Stimulated activated naive B cell treated with anti-CD40 and anti-IgM and Interleukin-4, amounts not matched to agents 10 μg/mL and 1 μg/mL and 100 μg/mL, for 72 hours (primary cell): ENCODE measurements at regions not wholly inside any gene's neighbourhood (a gene's known extent, or its start where the extent isn't known, plus 50 kb on each side); places are given as distances from the start of the nearest gene placed in this dataset.

Source experiments
- ATAC-seq, 2 donors: fragments of 150-1000 bp; cut with Tn5 transposase; replicated peaks; 2 replicates each; pipeline ENCODE4 v1.10.0; 2021; ENCODE audit warnings: moderate library complexity in 1 of 2
- DNase-seq: peaks from one replicate; pipeline ENCODE4 v3.0.0; 2021
- H3K27ac Mint-ChIP-seq: one replicate; pipeline ENCODE4 v1.8.0; 2022; ENCODE audit warnings: mild to moderate bottlenecking, mixed read lengths
- H3K27me3 Mint-ChIP-seq, 2 donors: one replicate each; pipeline ENCODE4 v1.8.0; 2022; ENCODE audit warnings: mixed read lengths in 2 of 2
- H3K36me3 Mint-ChIP-seq, 2 donors: one replicate each; pipeline ENCODE4 v1.8.0; 2022; ENCODE audit warnings: mixed read lengths in 2 of 2, mild to moderate bottlenecking in 1 of 2
- H3K4me1 Mint-ChIP-seq, 2 donors: one replicate each; pipeline ENCODE4 v1.8.0; 2022; ENCODE audit warnings: mixed read lengths in 2 of 2, mild to moderate bottlenecking in 1 of 2
- H3K4me3 Mint-ChIP-seq, 2 donors: one replicate each; pipeline ENCODE4 v1.8.0; 2022; ENCODE audit warnings: mild to moderate bottlenecking in 2 of 2, mixed read lengths in 2 of 2, moderate library complexity in 1 of 2
- H3K9me3 Mint-ChIP-seq, 2 donors: one replicate each; pipeline ENCODE4 v1.8.0; 2022; ENCODE audit warnings: mixed read lengths in 2 of 2, mild to moderate bottlenecking in 1 of 2

DNA sequence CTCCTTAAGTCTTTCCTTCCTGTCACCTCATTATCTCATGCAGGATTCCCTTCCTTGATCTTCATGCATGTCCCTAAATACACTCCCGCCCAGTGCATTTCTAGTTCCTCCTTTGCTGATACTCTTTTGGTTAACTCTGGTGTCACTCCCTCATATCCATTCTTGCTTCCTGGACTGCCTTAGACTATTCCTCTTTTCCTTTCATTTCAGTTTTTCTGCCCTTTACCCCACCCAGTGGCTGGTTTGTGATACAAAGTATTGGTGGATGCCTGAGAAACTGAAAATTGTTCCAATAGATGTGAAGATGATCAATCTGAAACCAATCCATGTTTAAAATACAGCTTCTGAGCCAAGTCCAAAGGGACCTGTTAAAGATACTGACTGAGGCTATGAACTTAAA is 553.8 kb upstream of the CAMK1G start:
- Mint-ChIP-seq H3K36me3 (no peaks in the 10 kb centered on the region), H3K4me1 (no peaks in the 10 kb centered on the region), H3K9me3 (peaks cover 0 to 5% of the 10 kb centered on the region in 2 donors), H3K27me3 (no peaks in the 10 kb centered on the region), H3K4me3 (no peak overlapping the region), H3K27ac (no peak overlapping the region)
- ATAC-seq = no peak
- DNase-seq = no peak

DNA sequence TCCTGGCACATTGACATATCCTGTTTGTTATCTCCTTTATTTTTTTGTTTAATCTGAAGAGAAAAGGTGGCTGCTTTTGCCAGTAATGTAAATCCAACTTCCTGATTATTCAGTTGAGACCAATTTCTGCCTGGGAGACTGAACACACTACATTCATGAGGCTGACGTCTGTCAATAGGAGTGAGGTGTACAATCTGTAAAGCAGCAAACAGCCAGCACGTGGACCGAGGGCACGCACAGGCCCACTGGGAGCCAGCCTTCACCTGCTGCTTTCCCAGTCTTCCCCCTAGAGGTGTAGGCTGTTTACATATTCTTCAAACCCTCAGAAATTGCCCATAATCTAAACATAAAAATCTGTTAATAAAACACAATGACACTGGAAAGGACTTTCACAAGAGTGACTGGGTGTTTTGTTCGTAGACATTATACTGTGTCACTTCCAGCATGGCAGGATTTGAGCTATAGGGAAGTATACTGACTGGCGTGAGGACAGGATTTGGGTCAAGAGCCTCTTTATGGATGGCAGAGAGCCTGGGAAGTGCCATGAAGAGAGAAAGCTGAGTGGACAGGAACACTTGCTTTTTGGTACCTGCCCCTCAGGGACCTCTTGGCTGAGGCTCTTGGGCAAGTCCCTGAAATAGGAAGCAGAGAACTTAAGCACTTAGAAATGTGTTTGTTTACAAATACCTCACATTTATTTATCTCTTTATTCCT is 552.9 kb upstream of the CAMK1G start:
- Mint-ChIP-seq H3K9me3 (peaks cover 0 to 5% of the 10 kb centered on the region in 2 donors), H3K4me3 (no peak overlapping the region), H3K4me1 (no peaks in the 10 kb centered on the region), H3K36me3 (no peaks in the 10 kb centered on the region), H3K27me3 (no peaks in the 10 kb centered on the region), H3K27ac (no peak overlapping the region)
- no peak for ATAC-seq
- no peak for DNase-seq

DNA sequence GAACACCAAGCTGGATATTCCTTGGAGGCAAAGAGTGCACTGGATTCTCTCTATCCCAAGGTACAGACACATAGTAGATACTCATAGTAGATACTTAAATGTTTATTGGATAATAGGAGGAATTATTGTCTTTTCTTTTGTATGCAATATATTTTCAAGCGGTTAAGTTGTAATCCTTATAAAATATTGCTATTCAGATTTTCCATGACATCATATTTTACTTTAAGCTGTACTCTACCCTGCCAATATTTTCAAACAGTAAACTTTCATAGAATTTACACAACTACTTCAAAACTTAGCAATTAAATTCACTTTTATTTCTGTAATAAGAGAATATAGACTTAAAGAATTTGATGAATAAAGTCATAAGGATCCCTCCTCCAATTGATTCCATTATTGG is 546.5 kb upstream of the CAMK1G start:
- ATAC-seq (no peak), DNase-seq (no peak)
- no peaks in the 10 kb centered on the region for H3K27me3 Mint-ChIP-seq
- peaks cover 0 to 7% of the 10 kb centered on the region in 2 donors for H3K9me3 Mint-ChIP-seq
- H3K4me3 Mint-ChIP-seq = no peak overlapping the region
- H3K4me1 Mint-ChIP-seq = peaks cover 0 to 2% of the 10 kb centered on the region in 2 donors
- H3K36me3 Mint-ChIP-seq = no peaks in the 10 kb centered on the region
- no peak overlapping the region for H3K27ac Mint-ChIP-seq

DNA sequence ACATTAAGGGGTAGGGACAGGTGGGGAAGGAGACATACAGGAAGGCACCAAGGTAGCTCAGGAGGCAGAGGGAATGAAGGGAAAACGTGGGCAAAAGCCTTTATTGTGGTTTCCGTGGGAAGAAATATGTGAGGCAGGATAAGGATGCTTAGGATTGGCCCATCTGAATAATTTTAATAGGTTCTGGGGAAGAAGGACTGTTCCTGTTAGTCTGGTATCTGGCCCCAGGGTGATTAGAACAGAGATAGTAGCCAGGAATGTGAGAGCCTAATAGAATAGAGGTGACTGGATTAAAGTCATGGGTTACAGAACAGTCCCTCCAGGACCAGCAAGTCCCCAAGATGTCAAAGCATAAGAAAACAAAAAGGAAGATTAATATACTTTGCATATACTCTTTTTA is 545.2 kb upstream of the CAMK1G start:
- Mint-ChIP-seq H3K4me3 (no peak overlapping the region), H3K27me3 (no peaks in the 10 kb centered on the region), H3K36me3 (no peaks in the 10 kb centered on the region), H3K9me3 (peaks cover 0 to 5% of the 10 kb centered on the region in 2 donors), H3K4me1 (peaks cover 0 to 2% of the 10 kb centered on the region in 2 donors), H3K27ac (no peak overlapping the region)
- ATAC-seq = no peak
- no peak for DNase-seq

DNA sequence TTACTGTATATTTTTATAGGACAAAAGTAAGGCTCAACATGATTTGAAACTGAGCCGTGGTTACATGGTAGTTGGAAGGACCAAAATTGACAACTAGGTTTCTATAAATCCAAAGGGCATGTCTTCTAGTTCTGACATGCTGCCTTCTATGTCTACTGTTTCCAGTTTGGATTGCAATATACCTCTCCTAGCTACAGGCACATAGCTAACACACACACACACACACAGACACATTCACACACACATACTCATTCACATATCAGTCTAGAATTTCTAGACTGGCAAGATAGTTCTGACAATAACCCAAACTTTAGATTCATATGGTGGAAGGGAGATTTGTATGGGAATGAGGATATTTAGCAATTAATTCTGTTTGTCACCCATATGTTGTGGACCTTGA is 544.8 kb upstream of the CAMK1G start:
- Mint-ChIP-seq H3K27ac (no peak overlapping the region), H3K4me3 (no peak overlapping the region), H3K36me3 (no peaks in the 10 kb centered on the region), H3K27me3 (peaks cover 0 to 1% of the 10 kb centered on the region in 2 donors), H3K9me3 (peaks cover 0 to 3% of the 10 kb centered on the region in 2 donors), H3K4me1 (peaks cover 0 to 2% of the 10 kb centered on the region in 2 donors)
- DNase-seq = no peak
- ATAC-seq = no peak

DNA sequence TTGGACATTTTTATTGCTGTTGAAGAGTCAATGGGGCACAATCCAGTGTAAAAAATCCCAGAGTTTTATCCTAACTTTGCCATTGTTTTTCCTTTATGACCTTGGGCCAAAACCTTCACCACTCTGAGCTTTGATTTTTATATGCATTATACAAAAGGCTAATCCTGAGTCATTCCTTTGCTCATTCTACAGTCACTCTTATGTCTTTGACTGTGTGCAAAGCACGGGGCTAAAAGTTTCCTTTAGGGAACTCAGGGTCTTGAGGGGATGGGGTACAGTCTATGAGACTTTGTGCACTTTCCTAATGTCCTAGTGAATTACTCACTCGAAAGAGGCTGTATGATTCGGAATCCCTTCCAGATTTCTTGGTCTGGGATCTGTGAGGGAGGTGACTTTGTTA is 543.2 kb upstream of the CAMK1G start:
- Mint-ChIP-seq H3K27me3 (peaks cover 0 to 4% of the 10 kb centered on the region in 2 donors), H3K36me3 (no peaks in the 10 kb centered on the region), H3K4me3 (no peak overlapping the region), H3K9me3 (peaks cover 0 to 3% of the 10 kb centered on the region in 2 donors), H3K27ac (no peak overlapping the region), H3K4me1 (peaks cover 0 to 2% of the 10 kb centered on the region in 2 donors)
- DNase-seq (no peak), ATAC-seq (no peak)

DNA sequence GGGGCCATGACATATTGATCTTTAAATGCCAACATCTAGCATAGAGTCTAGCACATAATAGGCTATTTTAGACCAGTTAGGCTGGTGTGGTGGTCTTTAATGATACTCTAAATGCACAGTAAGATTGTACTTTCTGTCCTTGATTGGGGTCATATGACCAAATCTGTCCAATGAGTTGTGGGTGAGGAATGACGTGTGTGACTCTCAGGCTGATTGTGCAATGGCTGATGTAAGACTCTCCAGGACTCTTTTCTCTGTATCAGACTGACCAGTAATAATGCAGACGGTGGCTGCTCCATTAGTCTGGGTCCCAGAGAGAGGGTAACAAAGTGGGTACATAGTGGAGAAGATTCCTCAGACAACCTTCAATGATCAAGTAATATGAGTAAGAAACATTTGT is 541.6 kb upstream of the CAMK1G start:
- peaks cover 0 to 2% of the 10 kb centered on the region in 2 donors for H3K4me1 Mint-ChIP-seq
- peaks cover 0 to 4% of the 10 kb centered on the region in 2 donors for H3K27me3 Mint-ChIP-seq
- no peak for DNase-seq
- H3K4me3 Mint-ChIP-seq = no peak overlapping the region
- no peaks in the 10 kb centered on the region for H3K36me3 Mint-ChIP-seq
- peaks cover 0 to 3% of the 10 kb centered on the region in 2 donors for H3K9me3 Mint-ChIP-seq
- H3K27ac Mint-ChIP-seq = no peak overlapping the region
- ATAC-seq = no peak

DNA sequence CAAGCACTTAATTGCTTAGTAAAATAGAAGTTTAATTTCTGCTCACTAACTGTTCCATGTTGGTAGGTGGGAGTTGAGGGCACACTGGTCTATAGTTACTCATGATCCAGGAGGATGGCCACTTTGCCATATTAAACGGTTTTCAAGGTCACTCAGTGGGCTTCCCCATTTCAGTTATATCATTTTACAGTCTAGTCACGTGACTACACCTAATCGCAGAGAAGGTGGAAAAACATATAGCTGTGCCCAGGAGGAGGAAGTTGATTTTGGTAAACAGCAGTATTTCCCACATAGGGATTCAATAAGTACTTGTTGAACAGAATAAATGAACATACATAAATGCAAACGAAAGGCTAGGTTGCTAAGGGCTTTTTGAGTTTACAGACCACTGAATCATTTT is 541.1 kb upstream of the CAMK1G start:
- Mint-ChIP-seq H3K9me3 (peaks cover 0 to 3% of the 10 kb centered on the region in 2 donors), H3K4me1 (peaks cover 0 to 2% of the 10 kb centered on the region in 2 donors), H3K36me3 (no peaks in the 10 kb centered on the region), H3K27ac (no peak overlapping the region), H3K27me3 (peaks cover 0 to 4% of the 10 kb centered on the region in 2 donors), H3K4me3 (no peak overlapping the region)
- DNase-seq = no peak
- no peak for ATAC-seq

DNA sequence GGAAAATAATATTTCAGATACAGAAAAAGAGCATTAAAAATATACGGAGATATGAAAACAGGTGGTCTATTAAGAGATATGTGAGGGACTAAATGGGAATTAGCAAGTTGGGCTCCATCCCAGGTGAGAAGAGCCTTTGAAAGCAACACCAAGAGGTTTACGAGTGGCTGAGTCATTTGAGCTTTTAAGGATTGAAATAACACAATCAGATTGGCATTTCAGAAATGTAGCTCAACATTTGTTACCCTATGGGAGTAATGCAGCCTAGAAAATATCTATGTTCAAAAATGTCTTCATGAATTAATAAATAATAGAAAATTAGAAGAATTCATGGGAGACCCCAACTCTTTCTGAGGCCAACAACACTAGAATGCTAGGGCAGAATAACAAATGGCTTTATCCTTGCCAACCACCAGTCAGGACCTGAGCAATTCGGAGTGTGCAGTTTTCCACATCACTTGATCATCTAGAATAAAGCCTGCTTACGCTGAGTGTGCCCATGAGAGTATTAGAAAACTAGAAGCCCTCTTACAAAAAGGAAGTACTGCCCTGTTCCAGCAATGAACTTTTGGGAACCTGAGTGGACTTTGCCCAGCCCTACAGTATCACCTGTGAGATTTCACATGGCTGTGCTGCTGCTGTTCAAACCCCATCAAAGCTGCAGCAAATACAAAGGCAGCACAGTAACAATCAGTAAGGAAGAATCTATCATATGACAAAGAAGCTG is 538.0 kb upstream of the CAMK1G start:
- H3K9me3 Mint-ChIP-seq = peaks cover 0 to 2% of the 10 kb centered on the region in 2 donors
- H3K4me1 Mint-ChIP-seq = no peaks in the 10 kb centered on the region
- DNase-seq (no peak), ATAC-seq (no peak)
- peaks cover 6 to 8% of the 10 kb centered on the region in 2 donors for H3K27me3 Mint-ChIP-seq
- no peak overlapping the region for H3K4me3 Mint-ChIP-seq
- no peaks in the 10 kb centered on the region for H3K36me3 Mint-ChIP-seq
- no peak overlapping the region for H3K27ac Mint-ChIP-seq

DNA sequence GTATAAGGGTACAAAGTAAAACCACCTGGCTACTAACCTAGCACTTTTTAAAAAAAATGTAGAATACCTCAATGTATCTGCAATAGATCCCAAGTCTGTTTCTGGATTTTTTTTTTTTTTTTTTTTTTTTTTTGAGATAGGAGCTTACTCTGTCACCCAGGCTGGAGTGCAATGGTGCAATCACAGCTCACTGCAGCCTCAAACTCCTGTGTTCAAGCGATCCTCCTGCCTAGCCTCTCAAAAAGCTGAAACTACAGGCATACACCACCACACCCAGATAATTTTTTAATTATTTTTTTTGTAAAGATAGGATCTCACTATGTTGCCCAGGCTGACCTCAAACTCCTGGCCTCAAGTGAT is 537.5 kb upstream of the CAMK1G start:
- H3K36me3 Mint-ChIP-seq = no peaks in the 10 kb centered on the region
- H3K27ac Mint-ChIP-seq = no peak overlapping the region
- no peak for DNase-seq

DNA sequence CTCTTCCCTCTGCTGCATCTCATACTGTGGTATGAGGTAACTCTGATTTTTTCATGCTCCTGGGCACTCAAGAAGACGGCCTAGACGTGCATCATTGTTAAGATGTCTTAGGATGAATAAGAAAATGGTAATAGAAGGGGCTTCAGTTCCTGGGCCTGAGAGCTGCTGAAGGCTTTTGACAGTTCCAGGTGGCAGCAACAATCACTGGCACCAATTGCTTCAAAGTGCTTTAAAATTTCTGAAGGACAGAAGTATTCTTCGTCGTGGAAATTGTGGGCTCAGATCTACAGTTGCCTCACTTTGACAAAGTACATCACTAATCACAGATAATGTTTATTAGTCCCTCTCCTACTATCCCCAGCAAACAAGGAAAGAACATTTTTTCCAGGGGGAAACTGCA is 536.6 kb upstream of the CAMK1G start:
- ATAC-seq = no peak
- Mint-ChIP-seq H3K27me3 (peaks cover 6 to 8% of the 10 kb centered on the region in 2 donors), H3K27ac (no peak overlapping the region), H3K4me1 (no peaks in the 10 kb centered on the region), H3K4me3 (no peak overlapping the region), H3K36me3 (no peaks in the 10 kb centered on the region), H3K9me3 (no peaks in the 10 kb centered on the region)
- no peak for DNase-seq

More for the DNA sequence above, 537.5 kb upstream of the CAMK1G start:
- Mint-ChIP-seq H3K4me3 (no peak overlapping the region), H3K4me1 (no peaks in the 10 kb centered on the region), H3K9me3 (peaks cover 0 to under 1% of the 10 kb centered on the region in 2 donors), H3K27me3 (peaks cover 6 to 8% of the 10 kb centered on the region in 2 donors)
- no peak for ATAC-seq

DNA sequence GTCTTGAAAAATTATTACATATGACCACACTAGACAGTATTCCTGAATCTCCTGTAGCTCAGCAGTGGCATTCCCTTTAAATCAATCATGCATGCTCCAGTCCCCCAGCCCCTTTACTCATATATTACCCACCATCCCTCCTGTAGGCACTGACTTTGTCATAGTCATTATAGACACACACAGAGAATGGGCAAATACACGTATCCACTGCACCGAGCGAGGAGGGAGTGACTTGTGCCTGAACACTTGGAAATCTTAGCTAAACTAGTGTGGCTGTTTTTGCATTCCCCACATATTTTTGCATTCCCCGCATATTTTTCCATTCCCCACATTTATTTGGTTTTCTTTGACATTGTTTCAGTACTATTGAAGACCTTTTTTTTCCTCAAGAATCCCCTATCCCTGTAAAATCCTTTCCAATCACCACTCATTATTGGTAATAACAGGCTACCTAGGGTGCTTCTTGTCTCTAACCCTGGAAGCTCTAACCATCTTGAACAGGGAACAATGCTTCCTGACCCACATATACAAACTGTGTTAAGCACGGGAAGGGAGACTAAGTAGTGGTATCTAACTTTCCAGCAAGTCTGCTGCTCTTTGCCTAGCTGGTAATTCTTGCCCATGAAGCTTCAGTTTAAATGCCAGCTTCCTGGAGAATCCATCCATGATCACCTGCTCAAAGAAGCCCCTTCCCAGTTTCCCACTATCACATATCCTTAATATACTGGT is 534.4 kb upstream of the CAMK1G start:
- H3K4me1 Mint-ChIP-seq = no peaks in the 10 kb centered on the region
- no peak for ATAC-seq
- no peak overlapping the region for H3K4me3 Mint-ChIP-seq
- peaks cover 0 to 2% of the 10 kb centered on the region in 2 donors for H3K9me3 Mint-ChIP-seq
- H3K27me3 Mint-ChIP-seq = peaks cover 10 to 13% of the 10 kb centered on the region in 2 donors
- no peak overlapping the region for H3K27ac Mint-ChIP-seq
- no peak for DNase-seq
- H3K36me3 Mint-ChIP-seq = no peaks in the 10 kb centered on the region

DNA sequence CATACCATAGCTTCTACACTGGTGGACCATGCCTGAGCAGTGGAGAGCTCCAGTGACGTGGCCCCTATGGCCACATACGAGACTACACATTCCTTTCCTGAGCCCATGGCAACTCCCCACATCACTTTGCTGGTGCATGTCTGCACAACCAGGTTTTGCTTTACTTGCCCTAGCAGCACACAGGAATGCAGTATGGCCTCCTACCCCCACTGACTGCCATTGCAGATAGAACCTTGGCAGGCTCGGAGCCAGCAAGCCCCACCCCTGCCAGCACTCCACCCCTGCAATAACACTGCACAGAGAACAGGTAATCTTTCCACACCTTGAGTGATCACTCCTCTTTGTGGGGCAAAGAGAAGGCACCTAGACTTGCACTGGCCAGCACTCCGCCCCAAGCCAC is 531.9 kb upstream of the CAMK1G start:
- no peak overlapping the region for H3K27ac Mint-ChIP-seq
- peaks cover 10 to 13% of the 10 kb centered on the region in 2 donors for H3K27me3 Mint-ChIP-seq
- H3K4me1 Mint-ChIP-seq = no peaks in the 10 kb centered on the region
- DNase-seq (no peak), ATAC-seq (no peak)
- H3K4me3 Mint-ChIP-seq = no peak overlapping the region
- H3K36me3 Mint-ChIP-seq = no peaks in the 10 kb centered on the region
- peaks cover 7 to 8% of the 10 kb centered on the region in 2 donors for H3K9me3 Mint-ChIP-seq

DNA sequence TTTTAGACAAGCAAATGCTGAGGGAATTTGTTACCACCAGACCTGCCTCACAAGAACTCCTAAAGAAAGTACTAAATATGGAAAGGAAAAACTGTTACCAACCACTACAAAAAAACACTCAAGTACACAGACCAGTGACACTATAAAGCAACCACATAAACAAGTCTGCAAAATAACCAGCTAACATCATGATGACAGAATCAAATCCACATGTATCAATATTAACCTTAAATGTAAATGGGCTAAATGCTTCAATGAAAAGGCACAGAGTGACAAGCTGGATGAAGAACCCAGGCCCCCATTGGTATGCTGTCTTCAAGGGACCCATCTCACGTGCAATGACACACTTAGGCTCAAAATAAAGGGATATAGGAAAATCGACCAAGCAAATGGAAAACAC is 529.9 kb upstream of the CAMK1G start:
- Mint-ChIP-seq H3K9me3 (peaks cover 10 to 18% of the 10 kb centered on the region in 2 donors), H3K27me3 (peaks cover 10 to 13% of the 10 kb centered on the region in 2 donors), H3K4me3 (no peak overlapping the region), H3K36me3 (no peaks in the 10 kb centered on the region), H3K4me1 (no peaks in the 10 kb centered on the region), H3K27ac (no peak overlapping the region)
- ATAC-seq (no peak), DNase-seq (no peak)
